Urinary bladder (tissue), 3 donors: ENCODE measurements at regions not wholly inside any gene's neighbourhood (a gene's known extent, or its start where the extent isn't known, plus 50 kb on each side); places are given as distances from the start of the nearest gene placed in this dataset.

Experiments used
- DNase-seq: peaks from one replicate; pipeline ENCODE4 v3.0.0-alpha.2; 2015; ENCODE audit errors: extremely low spot score
- H3K27ac ChIP-seq: one replicate; pipeline ENCODE4 v1.5.1; 2013; ENCODE audit warnings: low read depth, mild to moderate bottlenecking, moderate library complexity
- H3K36me3 ChIP-seq: one replicate; pipeline ENCODE4 v1.6.1; 2013; ENCODE audit warnings: mild to moderate bottlenecking, moderate library complexity; ENCODE audit not compliant: insufficient read depth
- H3K4me1 ChIP-seq: one replicate; pipeline ENCODE4 v1.6.1; 2013; ENCODE audit warnings: mild to moderate bottlenecking, moderate library complexity; ENCODE audit not compliant: insufficient read depth
- H3K4me3 ChIP-seq: one replicate; pipeline ENCODE4 v1.5.1; 2013; ENCODE audit warnings: low read depth, low read length
- WGBS: extraction: QIAGEN DNeasy Blood & Tissue Kit; methylation state at CpG from one replicate; pipeline ENCODE4 v1.1.7; 2013; 5-methylcytosine and 5-hydroxymethylcytosine counted together
- donor health status: healthy with polysubstance abuse.
- donor health status: healthy.

GRCh38 chrX:20666331-20666730 lies 399.6 kb upstream of the RPS6KA3 start:
- 30% methylated on average over 3 of the region's 3 CpGs for WGBS
- no peak for DNase-seq
- Histone ChIP-seq H3K36me3 (no peaks in the 10 kb centered on the region), H3K4me1 (no peaks in the 10 kb centered on the region), H3K4me3 (no peak overlapping the region), H3K27ac (no peak overlapping the region)

GRCh38 chrX:20665481-20665880 lies 398.8 kb upstream of the RPS6KA3 start:
- Histone ChIP-seq H3K27ac (no peak overlapping the region), H3K4me1 (no peaks in the 10 kb centered on the region), H3K4me3 (no peak overlapping the region), H3K36me3 (no peaks in the 10 kb centered on the region)
- 31% methylated on average over 5 of the region's 5 CpGs for WGBS
- DNase-seq, result no peak

- no peak overlapping the region for H3K4me3 ChIP-seq
- 29% methylated on average over 3 of the region's 3 CpGs for WGBS
- no peak for DNase-seq
- H3K4me1 ChIP-seq, result no peaks in the 10 kb centered on the region
- no peak overlapping the region for H3K27ac ChIP-seq
- no peaks in the 10 kb centered on the region for H3K36me3 ChIP-seq
Measured at GRCh38 chrX:20664774-20665173, 398.1 kb upstream of the RPS6KA3 start.

GRCh38 chrX:20664131-20664530 lies 397.4 kb upstream of the RPS6KA3 start:
- Histone ChIP-seq H3K4me1 (no peaks in the 10 kb centered on the region), H3K4me3 (no peak overlapping the region), H3K27ac (no peak overlapping the region), H3K36me3 (no peaks in the 10 kb centered on the region)
- DNase-seq, result no peak
- 50% methylated on average over 2 of the region's 2 CpGs for WGBS

GRCh38 chrX:20663336-20663735 lies 396.6 kb upstream of the RPS6KA3 start:
- 81% methylated on average over 2 of the region's 2 CpGs for WGBS
- Histone ChIP-seq H3K4me3 (no peak overlapping the region), H3K36me3 (no peaks in the 10 kb centered on the region), H3K4me1 (no peaks in the 10 kb centered on the region), H3K27ac (no peak overlapping the region)
- no peak for DNase-seq

- H3K4me3 ChIP-seq, result no peak overlapping the region
- H3K36me3 ChIP-seq, result no peaks in the 10 kb centered on the region
- H3K4me1 ChIP-seq, result no peaks in the 10 kb centered on the region
- 74% methylated on average over 1 of the region's 1 CpG for WGBS
- no peak for DNase-seq
- H3K27ac ChIP-seq, result no peak overlapping the region
Measured at GRCh38 chrX:20656721-20657120, 390.0 kb upstream of the RPS6KA3 start.

GRCh38 chrX:20654596-20655106 lies 387.9 kb upstream of the RPS6KA3 start:
- DNase-seq, result no peak
- H3K36me3 ChIP-seq, result no peaks in the 10 kb centered on the region
- H3K4me1 ChIP-seq, result no peaks in the 10 kb centered on the region
- 84% methylated on average over 1 of the region's 1 CpG for WGBS
- H3K27ac ChIP-seq, result no peak overlapping the region
- H3K4me3 ChIP-seq, result no peak overlapping the region

- no peak for DNase-seq
- Histone ChIP-seq H3K36me3 (no peaks in the 10 kb centered on the region), H3K4me1 (no peaks in the 10 kb centered on the region), H3K27ac (no peak overlapping the region), H3K4me3 (no peak overlapping the region)
Measured at GRCh38 chrX:20653070-20653469, 386.4 kb upstream of the RPS6KA3 start.

GRCh38 chrX:20641954-20642353 lies 375.2 kb upstream of the RPS6KA3 start:
- 67% methylated on average over 1 of the region's 1 CpG for WGBS
- DNase-seq, result no peak
- Histone ChIP-seq H3K36me3 (no peaks in the 10 kb centered on the region), H3K4me3 (no peak overlapping the region), H3K27ac (no peak overlapping the region), H3K4me1 (no peaks in the 10 kb centered on the region)

- no peak for DNase-seq
- H3K4me1 ChIP-seq, result no peaks in the 10 kb centered on the region
- 46% methylated on average over 2 of the region's 2 CpGs for WGBS
Measured at GRCh38 chrX:20639115-20639514, 372.4 kb upstream of the RPS6KA3 start.

GRCh38 chrX:20637351-20637750 lies 370.6 kb upstream of the RPS6KA3 start:
- no peak overlapping the region for H3K27ac ChIP-seq
- DNase-seq, result no peak
- H3K36me3 ChIP-seq, result no peaks in the 10 kb centered on the region
- no peaks in the 10 kb centered on the region for H3K4me1 ChIP-seq
- H3K4me3 ChIP-seq, result no peak overlapping the region
- WGBS, result 97% methylated on average over 2 of the region's 2 CpGs

More at GRCh38 chrX:20639115-20639514, 372.4 kb upstream of the RPS6KA3 start:
- Histone ChIP-seq H3K27ac (no peak overlapping the region), H3K4me3 (no peak overlapping the region), H3K36me3 (no peaks in the 10 kb centered on the region)

- DNase-seq, result no peak
- H3K4me3 ChIP-seq, result no peak overlapping the region
- no peak overlapping the region for H3K27ac ChIP-seq
- WGBS, result 50% methylated on average over 3 of the region's 3 CpGs
- H3K36me3 ChIP-seq, result no peaks in the 10 kb centered on the region
- H3K4me1 ChIP-seq, result no peaks in the 10 kb centered on the region
Measured at GRCh38 chrX:20633451-20633850, 366.7 kb upstream of the RPS6KA3 start.

GRCh38 chrX:20623448-20623847 lies 356.7 kb upstream of the RPS6KA3 start:
- no peaks in the 10 kb centered on the region for H3K4me1 ChIP-seq
- no peak overlapping the region for H3K4me3 ChIP-seq
- H3K36me3 ChIP-seq, result no peaks in the 10 kb centered on the region
- DNase-seq, result no peak
- H3K27ac ChIP-seq, result no peak overlapping the region
- WGBS, result 81% methylated on average over 2 of the region's 2 CpGs

GRCh38 chrX:20620306-20620705 lies 353.6 kb upstream of the RPS6KA3 start:
- H3K27ac ChIP-seq, result no peak overlapping the region
- no peak for DNase-seq
- no peaks in the 10 kb centered on the region for H3K36me3 ChIP-seq
- H3K4me1 ChIP-seq, result no peaks in the 10 kb centered on the region
- 90% methylated on average over 2 of the region's 2 CpGs for WGBS
- H3K4me3 ChIP-seq, result no peak overlapping the region

- no peak for DNase-seq
- Histone ChIP-seq H3K4me3 (no peak overlapping the region), H3K27ac (no peak overlapping the region), H3K4me1 (no peaks in the 10 kb centered on the region), H3K36me3 (no peaks in the 10 kb centered on the region)
- 91% methylated on average over 3 of the region's 3 CpGs for WGBS
Measured at GRCh38 chrX:20609916-20610415, 343.3 kb upstream of the RPS6KA3 start.
